Calu3 (cell line): ENCODE measurements at regions not wholly inside any gene's neighbourhood (a gene's known extent, or its start where the extent isn't known, plus 50 kb on each side); places are given as distances from the start of the nearest gene placed in this dataset.

ENCODE experiments used
- BruUV-seq: library from RNA; stranded (reverse); fragments of 400-500 nt; replicated peaks from 2 replicates; lab custom pipeline; 2021; lab: Mats Ljungman, UMichigan
- CTCF ChIA-PET: fragments of 300-600 bp; sonication (Branson Sonifier 250); formaldehyde crosslinking; loops from one replicate; lab custom pipeline; 2022; ENCODE audit warnings: antibody characterized with exemption; lab: Charles Lee
- DNase-seq: peaks from one replicate; pipeline ENCODE4 v3.0.0; 2022
- H3K27ac Mint-ChIP-seq: one replicate; pipeline ENCODE4 v1.8.0; 2022; ENCODE audit warnings: mixed read lengths; ENCODE audit not compliant: unreplicated experiment
- H3K27me3 Mint-ChIP-seq: one replicate; pipeline ENCODE4 v1.8.0; 2022; ENCODE audit warnings: mixed read lengths; ENCODE audit not compliant: unreplicated experiment
- H3K36me3 Mint-ChIP-seq: one replicate; pipeline ENCODE4 v1.8.0; 2022; ENCODE audit warnings: mild to moderate bottlenecking, moderate library complexity, mixed read lengths; ENCODE audit not compliant: insufficient read depth, unreplicated experiment
- H3K4me1 Mint-ChIP-seq: one replicate; pipeline ENCODE4 v1.8.0; 2022; ENCODE audit warnings: mild to moderate bottlenecking, low read depth, mixed read lengths; ENCODE audit not compliant: unreplicated experiment
- H3K4me3 Mint-ChIP-seq: one replicate; pipeline ENCODE4 v1.8.0; 2022; ENCODE audit warnings: mild to moderate bottlenecking, low read depth, moderate library complexity, mixed read lengths; ENCODE audit not compliant: unreplicated experiment
- H3K9me3 Mint-ChIP-seq: one replicate; pipeline ENCODE4 v1.8.0; 2022; ENCODE audit warnings: low read depth, mixed read lengths; ENCODE audit not compliant: unreplicated experiment
- intact Hi-C: fragments of 100-400 bp; cut with micrococcal nuclease; formaldehyde crosslinking; loops from one replicate; pipeline ENCODE4 v1.10.0; 2022; ENCODE audit not compliant: unreplicated experiment
- TF ChIP-seq, protein P1 (sequence below): fragments of 200-600 bp; IDR thresholded peaks from one replicate; pipeline ENCODE4 v1.8.0; 2022; ENCODE audit warnings: antibody characterized with exemption; ENCODE audit not compliant: unreplicated experiment

GRCh38 chr7:71017602-71018001 lies 114.3 kb upstream of the GALNT17 start:
- H3K36me3 Mint-ChIP-seq, result no peaks in the 10 kb centered on the region
- no TSS peak for BruUV-seq
- no peaks in the 10 kb centered on the region for H3K27me3 Mint-ChIP-seq
- no peaks in the 10 kb centered on the region for H3K4me1 Mint-ChIP-seq
- CTCF ChIA-PET, result no interaction called here
- no peak for DNase-seq
- no peak overlapping the region for H3K27ac Mint-ChIP-seq
- intact Hi-C loops, result no loop called here
- no peak overlapping the region for H3K4me3 Mint-ChIP-seq
- TF ChIP-seq, protein P1, sequence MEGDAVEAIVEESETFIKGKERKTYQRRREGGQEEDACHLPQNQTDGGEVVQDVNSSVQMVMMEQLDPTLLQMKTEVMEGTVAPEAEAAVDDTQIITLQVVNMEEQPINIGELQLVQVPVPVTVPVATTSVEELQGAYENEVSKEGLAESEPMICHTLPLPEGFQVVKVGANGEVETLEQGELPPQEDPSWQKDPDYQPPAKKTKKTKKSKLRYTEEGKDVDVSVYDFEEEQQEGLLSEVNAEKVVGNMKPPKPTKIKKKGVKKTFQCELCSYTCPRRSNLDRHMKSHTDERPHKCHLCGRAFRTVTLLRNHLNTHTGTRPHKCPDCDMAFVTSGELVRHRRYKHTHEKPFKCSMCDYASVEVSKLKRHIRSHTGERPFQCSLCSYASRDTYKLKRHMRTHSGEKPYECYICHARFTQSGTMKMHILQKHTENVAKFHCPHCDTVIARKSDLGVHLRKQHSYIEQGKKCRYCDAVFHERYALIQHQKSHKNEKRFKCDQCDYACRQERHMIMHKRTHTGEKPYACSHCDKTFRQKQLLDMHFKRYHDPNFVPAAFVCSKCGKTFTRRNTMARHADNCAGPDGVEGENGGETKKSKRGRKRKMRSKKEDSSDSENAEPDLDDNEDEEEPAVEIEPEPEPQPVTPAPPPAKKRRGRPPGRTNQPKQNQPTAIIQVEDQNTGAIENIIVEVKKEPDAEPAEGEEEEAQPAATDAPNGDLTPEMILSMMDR, result no peak
- peaks cover 27% of the 10 kb centered on the region for H3K9me3 Mint-ChIP-seq

GRCh38 chr7:71019706-71020105 lies 112.2 kb upstream of the GALNT17 start:
- CTCF ChIA-PET, result no interaction called here
- no peak overlapping the region for H3K4me3 Mint-ChIP-seq
- H3K9me3 Mint-ChIP-seq, result peaks cover 24% of the 10 kb centered on the region
- no peaks in the 10 kb centered on the region for H3K4me1 Mint-ChIP-seq
- no peaks in the 10 kb centered on the region for H3K36me3 Mint-ChIP-seq
- TF ChIP-seq, protein P1, result no peak
- H3K27me3 Mint-ChIP-seq, result no peaks in the 10 kb centered on the region
- no peak for DNase-seq
- no TSS peak for BruUV-seq
- intact Hi-C loops, result no loop called here
- no peak overlapping the region for H3K27ac Mint-ChIP-seq

DNA sequence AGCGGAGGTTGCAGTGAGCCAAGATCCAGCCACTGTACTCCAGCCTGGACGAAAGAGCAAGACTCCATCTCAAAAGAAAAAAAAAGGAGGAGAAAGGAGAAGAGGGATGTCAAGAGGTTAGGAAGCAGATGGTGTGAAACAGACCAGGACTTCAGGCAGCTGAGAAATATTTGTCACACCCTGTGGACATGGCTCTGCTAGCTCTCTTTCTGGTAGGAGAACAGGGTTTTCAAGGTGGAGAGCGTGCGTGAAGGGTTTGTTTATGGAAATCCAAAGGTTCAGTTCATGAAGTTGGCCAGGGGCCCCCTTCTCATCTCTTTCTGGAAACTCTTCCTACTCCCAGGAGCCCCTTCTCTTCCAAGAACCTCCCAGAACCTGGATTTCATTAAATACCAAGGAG lies 110.8 kb upstream of the GALNT17 start:
- no peaks in the 10 kb centered on the region for H3K4me1 Mint-ChIP-seq
- no peaks in the 10 kb centered on the region for H3K36me3 Mint-ChIP-seq
- intact Hi-C loops, result no loop called here
- DNase-seq, result no peak
- peaks cover 19% of the 10 kb centered on the region for H3K9me3 Mint-ChIP-seq
- no peak overlapping the region for H3K27ac Mint-ChIP-seq
- H3K27me3 Mint-ChIP-seq, result no peaks in the 10 kb centered on the region
- no TSS peak for BruUV-seq
- TF ChIP-seq, protein P1, result no peak
- CTCF ChIA-PET, result no interaction called here
- H3K4me3 Mint-ChIP-seq, result no peak overlapping the region

DNA sequence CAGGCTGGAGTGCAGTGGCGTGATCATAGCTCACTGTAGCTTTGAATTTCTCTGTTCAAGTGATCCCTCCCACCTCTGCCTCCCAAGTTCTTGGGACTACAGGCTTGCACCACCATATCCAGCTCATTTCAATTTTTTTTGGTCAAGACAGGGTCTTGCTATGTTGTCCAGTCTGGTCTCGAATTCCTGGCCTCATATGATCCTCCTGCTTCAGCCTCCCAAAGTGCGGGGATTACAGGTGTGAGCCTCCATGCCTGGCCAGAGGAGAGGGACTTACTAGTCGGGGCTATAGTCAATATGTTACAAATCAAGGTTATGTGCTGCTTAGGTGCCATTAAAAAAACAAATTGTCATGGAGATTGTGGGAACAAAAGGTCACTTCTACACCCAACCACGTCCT lies 105.3 kb upstream of the GALNT17 start:
- no peak overlapping the region for H3K27ac Mint-ChIP-seq

More for the DNA sequence above, 105.3 kb upstream of the GALNT17 start:
- Mint-ChIP-seq H3K4me3 (no peak overlapping the region), H3K4me1 (no peaks in the 10 kb centered on the region), H3K27me3 (no peaks in the 10 kb centered on the region), H3K9me3 (peaks cover 6% of the 10 kb centered on the region), H3K36me3 (no peaks in the 10 kb centered on the region)
- TF ChIP-seq, protein P1, result no peak
- no TSS peak for BruUV-seq
- no peak for DNase-seq
- CTCF ChIA-PET, result no interaction called here
- intact Hi-C loops, result no loop called here
